Neural progenitor cell (in vitro differentiated cells): ENCODE measurements at regions not wholly inside any gene's neighbourhood (a gene's known extent, or its start where the extent isn't known, plus 50 kb on each side); places are given as distances from the start of the nearest gene placed in this dataset.

ENCODE experiments used
- EZH2 ChIP-seq: fragments of 200-600 bp; sonication (generic); IDR thresholded peaks from 2 replicates; pipeline ENCODE4 v1.6.1; 2017; ENCODE audit warnings: antibody characterized with exemption, mild to moderate bottlenecking, moderate library complexity
- EZH2phosphoT487 ChIP-seq: fragments of 200-600 bp; sonication (generic); IDR thresholded peaks from 2 replicates; pipeline ENCODE4 v1.6.1; 2017; ENCODE audit warnings: antibody characterized with exemption

DNA sequence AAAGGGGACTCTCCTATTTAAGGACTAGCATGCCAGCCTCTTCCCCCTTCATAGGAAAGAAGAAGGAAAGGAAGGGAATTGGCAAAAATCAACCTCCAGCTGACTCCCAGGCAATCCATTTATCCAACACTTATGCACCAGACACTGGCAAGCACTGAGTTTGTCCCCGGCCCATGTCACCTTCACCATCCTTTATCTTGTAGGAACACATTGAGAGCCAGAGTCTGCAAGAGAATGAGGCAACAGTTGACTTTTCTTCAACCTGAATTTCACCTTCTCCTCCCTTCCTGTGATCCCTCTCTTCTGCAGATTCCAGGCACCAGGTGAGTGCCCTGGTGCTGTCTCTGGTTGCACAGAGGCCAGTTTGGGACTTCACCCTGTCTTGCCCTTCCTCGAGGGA is 264.3 kb upstream of the ECI2 start:
- no peak for TF ChIP-seq EZH2
- no peak for TF ChIP-seq EZH2phosphoT487
